ENCODE measurements at regions not wholly inside any gene's neighbourhood (a gene's known extent, or its start where the extent isn't known, plus 50 kb on each side); places are given as distances from the start of the nearest gene placed in this dataset.

DNA sequence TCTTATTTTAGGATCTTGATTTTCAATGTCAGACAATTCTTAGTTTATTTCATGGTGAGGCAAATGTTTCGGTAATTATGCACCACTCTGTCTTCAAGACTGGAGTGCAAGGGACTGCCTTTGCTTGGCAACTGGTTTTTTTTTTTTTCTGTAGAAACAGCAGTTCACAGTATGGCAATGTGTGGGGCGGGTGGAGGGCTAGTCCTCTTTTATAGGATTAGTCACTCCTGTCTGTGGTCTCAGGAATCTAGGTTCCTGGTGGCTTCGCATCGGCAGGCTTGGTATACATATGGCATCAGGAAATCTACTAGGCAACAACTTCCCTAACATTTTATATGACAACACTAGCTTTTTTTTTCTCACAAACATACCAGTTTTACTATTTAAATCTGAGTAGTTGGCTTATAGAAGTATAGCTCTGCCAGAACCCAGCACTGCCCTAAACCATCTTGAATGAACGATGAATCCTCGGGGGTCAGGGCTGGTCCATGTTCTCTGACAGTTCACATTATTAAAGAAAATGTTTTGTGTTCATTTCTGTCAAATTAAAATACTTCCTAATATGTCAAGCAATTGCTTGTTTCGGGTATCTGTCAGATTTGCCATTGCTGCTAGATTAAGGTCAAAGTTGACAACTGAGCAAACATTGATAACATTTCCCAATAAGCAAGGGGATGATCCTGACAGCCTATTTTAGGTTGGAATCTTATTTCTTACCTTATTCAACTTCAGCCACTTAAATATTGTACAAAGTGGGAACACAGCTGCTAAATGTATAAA, 289.7 kb upstream of the VSTM2A start:
- TF ChIP-seq CREM (CRISPR knock-in tag; IDR thresholded peaks at IDR 0.05): no peak
- TF ChIP-seq, protein P1, sequence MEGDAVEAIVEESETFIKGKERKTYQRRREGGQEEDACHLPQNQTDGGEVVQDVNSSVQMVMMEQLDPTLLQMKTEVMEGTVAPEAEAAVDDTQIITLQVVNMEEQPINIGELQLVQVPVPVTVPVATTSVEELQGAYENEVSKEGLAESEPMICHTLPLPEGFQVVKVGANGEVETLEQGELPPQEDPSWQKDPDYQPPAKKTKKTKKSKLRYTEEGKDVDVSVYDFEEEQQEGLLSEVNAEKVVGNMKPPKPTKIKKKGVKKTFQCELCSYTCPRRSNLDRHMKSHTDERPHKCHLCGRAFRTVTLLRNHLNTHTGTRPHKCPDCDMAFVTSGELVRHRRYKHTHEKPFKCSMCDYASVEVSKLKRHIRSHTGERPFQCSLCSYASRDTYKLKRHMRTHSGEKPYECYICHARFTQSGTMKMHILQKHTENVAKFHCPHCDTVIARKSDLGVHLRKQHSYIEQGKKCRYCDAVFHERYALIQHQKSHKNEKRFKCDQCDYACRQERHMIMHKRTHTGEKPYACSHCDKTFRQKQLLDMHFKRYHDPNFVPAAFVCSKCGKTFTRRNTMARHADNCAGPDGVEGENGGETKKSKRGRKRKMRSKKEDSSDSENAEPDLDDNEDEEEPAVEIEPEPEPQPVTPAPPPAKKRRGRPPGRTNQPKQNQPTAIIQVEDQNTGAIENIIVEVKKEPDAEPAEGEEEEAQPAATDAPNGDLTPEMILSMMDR (IDR thresholded peaks at IDR 0.05): no peak
- no peak for TF ChIP-seq ATF1 (CRISPR knock-in tag; IDR thresholded peaks at IDR 0.05)
- TF ChIP-seq, protein P2, sequence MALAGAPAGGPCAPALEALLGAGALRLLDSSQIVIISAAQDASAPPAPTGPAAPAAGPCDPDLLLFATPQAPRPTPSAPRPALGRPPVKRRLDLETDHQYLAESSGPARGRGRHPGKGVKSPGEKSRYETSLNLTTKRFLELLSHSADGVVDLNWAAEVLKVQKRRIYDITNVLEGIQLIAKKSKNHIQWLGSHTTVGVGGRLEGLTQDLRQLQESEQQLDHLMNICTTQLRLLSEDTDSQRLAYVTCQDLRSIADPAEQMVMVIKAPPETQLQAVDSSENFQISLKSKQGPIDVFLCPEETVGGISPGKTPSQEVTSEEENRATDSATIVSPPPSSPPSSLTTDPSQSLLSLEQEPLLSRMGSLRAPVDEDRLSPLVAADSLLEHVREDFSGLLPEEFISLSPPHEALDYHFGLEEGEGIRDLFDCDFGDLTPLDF (CRISPR knock-in tag; IDR thresholded peaks at IDR 0.05): no peak
- no peak for TF ChIP-seq SP1 (CRISPR knock-in tag; conservative IDR thresholded peaks at IDR 0.05)
- no peak for TF ChIP-seq JUN (CRISPR knock-in tag; IDR thresholded peaks at IDR 0.05)
- TF ChIP-seq, protein P3, sequence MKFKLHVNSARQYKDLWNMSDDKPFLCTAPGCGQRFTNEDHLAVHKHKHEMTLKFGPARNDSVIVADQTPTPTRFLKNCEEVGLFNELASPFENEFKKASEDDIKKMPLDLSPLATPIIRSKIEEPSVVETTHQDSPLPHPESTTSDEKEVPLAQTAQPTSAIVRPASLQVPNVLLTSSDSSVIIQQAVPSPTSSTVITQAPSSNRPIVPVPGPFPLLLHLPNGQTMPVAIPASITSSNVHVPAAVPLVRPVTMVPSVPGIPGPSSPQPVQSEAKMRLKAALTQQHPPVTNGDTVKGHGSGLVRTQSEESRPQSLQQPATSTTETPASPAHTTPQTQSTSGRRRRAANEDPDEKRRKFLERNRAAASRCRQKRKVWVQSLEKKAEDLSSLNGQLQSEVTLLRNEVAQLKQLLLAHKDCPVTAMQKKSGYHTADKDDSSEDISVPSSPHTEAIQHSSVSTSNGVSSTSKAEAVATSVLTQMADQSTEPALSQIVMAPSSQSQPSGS (CRISPR knock-in tag; IDR thresholded peaks at IDR 0.05; ENCODE audit: borderline replicate concordance, low read depth): no peak
- no peak for TF ChIP-seq NFE2L1 (CRISPR knock-in tag; IDR thresholded peaks at IDR 0.05)

Measured in WTC11 (cell line).